Activated naive CD4-positive, alpha-beta T cell treated with anti-CD3 and anti-CD28 coated beads for 36 hours (primary cell): ENCODE measurements at regions not wholly inside any gene's neighbourhood (a gene's known extent, or its start where the extent isn't known, plus 50 kb on each side); places are given as distances from the start of the nearest gene placed in this dataset.

Source experiments
- CTCF ChIA-PET: fragments of 350-600 bp; sonication (Branson Sonifier 250); formaldehyde crosslinking; loops from one replicate; lab custom pipeline; 2021; ENCODE audit warnings: antibody characterized with exemption; lab: Charles Lee
- DNase-seq: peaks from one replicate; pipeline ENCODE4 v3.0.0-alpha.2; 2020
- H3K27ac Mint-ChIP-seq: one replicate; pipeline ENCODE4 v1.8.0; 2021; ENCODE audit warnings: mild to moderate bottlenecking, mixed read lengths
- H3K27me3 Mint-ChIP-seq: one replicate; pipeline ENCODE4 v1.8.0; 2021; ENCODE audit warnings: low read depth, mixed read lengths
- H3K36me3 Mint-ChIP-seq: one replicate; pipeline ENCODE4 v1.8.0; 2021; ENCODE audit warnings: low read depth, mixed read lengths
- H3K4me1 Mint-ChIP-seq: one replicate; pipeline ENCODE4 v1.8.0; 2021; ENCODE audit warnings: low read depth, mixed read lengths
- H3K4me3 Mint-ChIP-seq: one replicate; pipeline ENCODE4 v1.8.0; 2021; ENCODE audit warnings: mild to moderate bottlenecking, moderate library complexity, mixed read lengths
- H3K9me3 Mint-ChIP-seq: one replicate; pipeline ENCODE4 v1.8.0; 2021; ENCODE audit warnings: mixed read lengths
- intact Hi-C: fragments of 100-400 bp; cut with micrococcal nuclease; formaldehyde crosslinking; loops from one replicate; pipeline ENCODE4 v1.15.1; 2023

DNA sequence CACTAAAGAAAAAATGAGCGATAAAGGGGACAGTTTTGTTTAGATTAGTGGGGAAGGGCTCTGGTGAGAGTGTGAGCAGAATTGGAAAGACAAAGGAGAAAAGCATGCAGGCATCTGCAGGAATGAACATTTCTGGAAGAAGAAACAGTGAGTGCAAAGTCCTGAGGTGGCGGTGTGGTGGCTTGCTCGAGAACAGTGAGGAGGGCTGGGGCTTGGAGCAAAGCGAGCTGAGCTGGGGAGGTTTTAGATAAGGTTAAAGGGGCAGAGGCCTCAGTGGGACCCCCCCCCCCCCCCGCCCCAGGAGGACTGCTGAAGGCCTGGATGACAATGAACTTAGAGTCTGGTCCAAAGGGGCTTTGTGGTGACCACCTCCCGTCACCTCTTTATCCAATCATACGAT, 202.7 kb upstream of the MVB12B start:
- no peaks in the 10 kb centered on the region for H3K9me3 Mint-ChIP-seq
- no peak for DNase-seq
- H3K4me1 Mint-ChIP-seq: no peaks in the 10 kb centered on the region
- H3K4me3 Mint-ChIP-seq: no peak overlapping the region
- CTCF ChIA-PET: no interaction called here
- H3K27me3 Mint-ChIP-seq: peaks cover 16% of the 10 kb centered on the region
- H3K36me3 Mint-ChIP-seq: no peaks in the 10 kb centered on the region
- no peak overlapping the region for H3K27ac Mint-ChIP-seq
- intact Hi-C loops: no loop called here

DNA sequence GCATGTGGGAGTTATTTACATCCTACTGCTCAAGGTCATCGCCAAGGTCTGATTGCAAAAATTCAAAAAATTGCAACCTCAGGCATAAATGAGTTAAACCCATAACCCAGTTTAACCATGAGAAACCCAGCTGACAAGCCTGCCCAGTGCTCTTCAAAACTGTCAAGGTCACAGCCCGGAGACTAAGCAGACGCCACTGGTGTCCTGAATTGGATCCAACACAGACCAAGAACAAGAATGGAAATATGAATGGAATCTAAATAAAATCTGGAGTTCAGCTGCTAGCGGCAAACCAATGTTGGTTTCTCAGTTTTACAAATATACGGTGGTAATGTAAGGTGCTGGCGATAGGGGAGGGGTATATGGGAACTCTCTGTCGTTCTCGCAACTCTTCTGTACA, 201.5 kb upstream of the MVB12B start:
- DNase-seq: no peak
- peaks cover 19% of the 10 kb centered on the region for H3K27me3 Mint-ChIP-seq
- intact Hi-C loops: no loop called here
- H3K4me1 Mint-ChIP-seq: no peaks in the 10 kb centered on the region
- CTCF ChIA-PET: interaction anchor here (0.6 kb wide), 1 partner anchor 310 kb away, joined by 4 read pairs; no protein-coding TSS in a partner anchor
- H3K27ac Mint-ChIP-seq: no peak overlapping the region
- no peak overlapping the region for H3K4me3 Mint-ChIP-seq
- no peaks in the 10 kb centered on the region for H3K36me3 Mint-ChIP-seq
- no peaks in the 10 kb centered on the region for H3K9me3 Mint-ChIP-seq

DNA sequence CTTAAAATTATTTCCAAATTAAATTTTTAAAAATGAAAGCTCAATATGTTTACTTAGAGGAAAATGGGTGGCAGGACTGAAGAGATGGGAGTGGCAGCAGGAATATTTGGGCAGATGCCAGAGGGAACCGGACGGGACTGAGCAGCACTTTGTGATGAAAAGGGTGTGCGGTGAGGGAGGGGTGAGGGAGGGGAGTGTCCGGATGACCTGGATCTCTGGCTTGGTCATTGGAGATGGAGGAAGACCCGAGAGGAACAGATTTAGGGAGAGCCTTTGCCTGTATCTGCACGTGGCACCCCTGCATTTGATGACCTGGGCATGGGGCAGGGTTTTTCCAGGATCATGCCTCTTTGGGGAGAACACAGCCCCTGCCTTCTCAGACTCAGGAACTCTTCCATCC, 201.1 kb upstream of the MVB12B start:
- no peak overlapping the region for H3K4me3 Mint-ChIP-seq
- no peaks in the 10 kb centered on the region for H3K36me3 Mint-ChIP-seq
- CTCF ChIA-PET: no interaction called here

DNA sequence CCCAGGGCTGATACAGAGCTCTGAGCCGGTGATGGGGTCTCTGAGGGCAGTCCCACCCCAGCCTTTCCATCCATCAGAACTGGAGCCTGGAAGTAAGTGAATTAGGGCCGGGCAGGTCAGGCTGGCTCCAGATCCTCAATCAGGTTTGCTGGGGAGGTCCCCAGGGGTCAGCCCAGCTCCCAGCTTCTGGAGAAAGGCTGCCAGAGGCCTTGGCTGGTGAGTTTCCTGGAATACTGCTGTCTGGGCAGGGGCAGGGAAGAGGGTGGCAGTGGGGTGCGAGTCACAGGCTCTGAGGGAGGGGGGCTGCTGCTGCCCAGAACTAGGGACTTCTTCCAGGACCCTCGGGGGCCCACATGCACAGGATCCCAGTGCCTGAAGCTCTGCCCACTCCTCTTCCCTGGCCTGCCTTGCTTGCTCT, 200.6 kb upstream of the MVB12B start:
- Mint-ChIP-seq H3K9me3 (no peaks in the 10 kb centered on the region), H3K4me3 (no peak overlapping the region), H3K4me1 (no peaks in the 10 kb centered on the region), H3K36me3 (no peaks in the 10 kb centered on the region), H3K27me3 (peaks cover 21% of the 10 kb centered on the region), H3K27ac (no peak overlapping the region)
- CTCF ChIA-PET: no interaction called here
- no peak for DNase-seq
- intact Hi-C loops: no loop called here

More for the DNA sequence above, 201.1 kb upstream of the MVB12B start:
- Mint-ChIP-seq H3K27me3 (peaks cover 21% of the 10 kb centered on the region), H3K9me3 (no peaks in the 10 kb centered on the region), H3K4me1 (no peaks in the 10 kb centered on the region), H3K27ac (no peak overlapping the region)
- no peak for DNase-seq
- intact Hi-C loops: no loop called here

DNA sequence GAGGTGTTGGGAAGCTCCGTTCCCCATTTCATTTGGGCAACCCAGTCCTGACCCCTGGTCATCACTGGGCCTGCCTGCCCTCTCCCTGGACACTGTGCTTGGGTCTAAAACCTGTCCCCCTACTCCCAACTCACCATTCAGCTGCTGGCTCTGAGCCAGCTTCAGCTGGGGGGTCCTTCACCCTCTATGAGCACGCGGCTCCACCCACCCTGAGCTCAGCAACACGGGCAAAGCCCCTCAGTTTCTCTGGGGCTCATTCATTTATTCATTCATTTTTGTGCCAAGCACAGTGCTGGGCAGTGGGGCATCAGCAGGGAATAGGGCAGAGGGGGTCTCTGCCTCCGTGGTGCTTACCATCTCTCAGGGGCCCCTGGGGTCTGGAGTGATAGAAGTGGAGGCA, 199.8 kb upstream of the MVB12B start:
- CTCF ChIA-PET: no interaction called here
- no peak for DNase-seq
- no peak overlapping the region for H3K27ac Mint-ChIP-seq
- no peaks in the 10 kb centered on the region for H3K36me3 Mint-ChIP-seq
- H3K27me3 Mint-ChIP-seq: peaks cover 22% of the 10 kb centered on the region
- H3K9me3 Mint-ChIP-seq: no peaks in the 10 kb centered on the region
- no peaks in the 10 kb centered on the region for H3K4me1 Mint-ChIP-seq
- H3K4me3 Mint-ChIP-seq: no peak overlapping the region
- intact Hi-C loops: no loop called here

DNA sequence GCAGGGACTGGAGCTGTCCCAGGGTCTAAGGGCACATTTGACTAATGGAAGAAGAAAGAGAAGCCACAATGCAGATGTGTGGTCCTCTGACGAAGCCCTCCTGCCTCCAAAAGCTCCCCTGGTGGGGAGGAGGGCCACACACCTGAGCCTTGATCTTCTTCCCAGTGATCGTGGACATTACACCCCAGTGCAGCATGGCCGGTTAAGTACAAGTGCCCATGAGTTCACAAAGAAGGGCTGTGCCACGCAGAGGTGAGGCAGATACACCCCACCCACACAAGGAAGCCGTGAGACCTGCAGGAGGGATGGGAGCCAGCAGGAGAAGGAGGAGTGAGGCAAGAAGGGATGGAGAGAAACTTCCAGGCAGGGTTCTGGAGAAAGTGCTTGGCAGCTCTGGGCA, 199.0 kb upstream of the MVB12B start:
- H3K4me1 Mint-ChIP-seq: no peaks in the 10 kb centered on the region
- H3K27me3 Mint-ChIP-seq: peaks cover 20% of the 10 kb centered on the region
- H3K27ac Mint-ChIP-seq: no peak overlapping the region
- H3K4me3 Mint-ChIP-seq: no peak overlapping the region
- no peak for DNase-seq
- no peaks in the 10 kb centered on the region for H3K36me3 Mint-ChIP-seq
- CTCF ChIA-PET: no interaction called here
- H3K9me3 Mint-ChIP-seq: no peaks in the 10 kb centered on the region
- intact Hi-C loops: no loop called here

DNA sequence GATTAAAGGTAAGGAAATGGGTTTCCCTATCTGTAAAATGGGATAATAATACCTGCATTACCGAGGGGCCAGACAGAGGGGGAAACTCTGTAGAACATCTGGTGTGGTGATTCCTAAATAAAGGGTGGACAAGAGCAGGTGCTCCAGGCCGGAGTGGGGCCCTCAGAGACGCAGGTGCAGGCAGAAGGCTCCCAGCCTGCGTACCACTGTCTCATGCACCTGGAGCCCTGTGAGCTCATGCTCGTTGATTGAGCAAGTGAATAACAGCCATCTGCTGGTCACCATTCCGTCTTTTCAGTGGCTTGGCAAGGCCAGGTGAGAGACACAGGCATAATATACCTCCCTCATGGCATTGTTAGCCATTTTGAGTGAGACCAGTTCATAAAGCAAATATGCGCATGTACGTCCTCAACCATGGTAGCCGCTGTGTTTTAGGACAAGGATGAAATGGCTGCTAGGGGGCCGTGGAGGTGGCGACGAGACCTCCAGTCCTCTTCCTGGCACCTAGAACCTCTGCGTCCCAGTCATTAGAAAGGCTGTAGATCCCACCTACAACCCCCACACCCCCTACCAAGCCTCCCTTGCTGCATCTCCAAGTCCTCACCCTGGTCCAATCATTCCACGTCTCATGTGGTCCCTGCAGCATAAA, 198.0 kb upstream of the MVB12B start:
- CTCF ChIA-PET: no interaction called here
- Mint-ChIP-seq H3K4me1 (no peaks in the 10 kb centered on the region), H3K27ac (no peak overlapping the region), H3K9me3 (peaks cover 3% of the 10 kb centered on the region), H3K27me3 (peaks cover 24% of the 10 kb centered on the region), H3K36me3 (no peaks in the 10 kb centered on the region), H3K4me3 (no peak overlapping the region)
- DNase-seq: no peak
- intact Hi-C loops: no loop called here

DNA sequence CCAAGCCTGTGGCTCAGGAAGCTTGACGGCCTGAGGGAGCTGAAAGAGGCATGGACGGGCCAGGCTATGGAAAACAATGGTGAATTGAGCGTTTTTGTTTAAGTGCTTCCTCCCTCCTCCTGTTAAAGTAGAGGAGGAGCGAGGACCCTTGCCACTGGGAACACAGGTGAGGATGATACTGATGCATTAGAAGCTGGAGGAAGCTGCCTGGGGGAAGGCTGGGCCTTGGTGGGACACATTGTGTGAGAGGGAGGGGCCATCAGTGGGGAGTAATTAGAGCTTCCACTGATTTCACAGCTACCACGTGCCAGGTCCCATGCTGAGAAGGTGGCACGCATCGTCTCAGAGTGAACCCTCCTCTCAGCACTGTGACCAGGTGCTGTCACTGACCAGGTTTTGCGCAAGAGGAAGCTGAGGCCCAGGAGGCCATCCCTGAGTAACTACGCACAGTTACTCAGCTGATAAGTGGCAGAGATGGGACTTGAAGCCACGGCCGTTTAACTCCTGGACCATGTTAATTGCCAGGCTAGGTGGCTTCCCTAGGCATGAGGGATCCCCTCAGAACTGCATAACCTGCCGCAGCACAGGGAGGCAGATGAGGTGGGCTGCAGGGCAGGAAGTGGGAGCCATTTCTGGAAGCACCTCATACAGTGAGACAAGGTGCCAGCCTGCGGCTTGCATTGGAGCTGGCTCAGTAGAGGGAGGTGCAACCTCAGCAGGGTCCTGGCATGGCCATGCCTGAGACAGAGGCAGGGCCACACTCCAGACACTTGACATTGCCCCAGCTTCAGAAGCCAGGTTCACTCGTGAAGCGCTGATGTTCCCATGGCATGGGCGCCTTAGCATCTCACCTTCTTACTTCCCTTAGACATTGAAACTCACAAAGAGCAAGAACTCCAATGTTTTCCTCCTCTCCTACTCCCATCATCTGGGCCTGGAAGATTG, 195.3 kb upstream of the MVB12B start:
- peaks cover 18% of the 10 kb centered on the region for H3K27me3 Mint-ChIP-seq
- no peak for DNase-seq
- intact Hi-C loops: no loop called here
- no peak overlapping the region for H3K27ac Mint-ChIP-seq
- H3K9me3 Mint-ChIP-seq: peaks cover 7% of the 10 kb centered on the region
- no peaks in the 10 kb centered on the region for H3K36me3 Mint-ChIP-seq
- no peaks in the 10 kb centered on the region for H3K4me1 Mint-ChIP-seq
- no peak overlapping the region for H3K4me3 Mint-ChIP-seq
- CTCF ChIA-PET: no interaction called here

DNA sequence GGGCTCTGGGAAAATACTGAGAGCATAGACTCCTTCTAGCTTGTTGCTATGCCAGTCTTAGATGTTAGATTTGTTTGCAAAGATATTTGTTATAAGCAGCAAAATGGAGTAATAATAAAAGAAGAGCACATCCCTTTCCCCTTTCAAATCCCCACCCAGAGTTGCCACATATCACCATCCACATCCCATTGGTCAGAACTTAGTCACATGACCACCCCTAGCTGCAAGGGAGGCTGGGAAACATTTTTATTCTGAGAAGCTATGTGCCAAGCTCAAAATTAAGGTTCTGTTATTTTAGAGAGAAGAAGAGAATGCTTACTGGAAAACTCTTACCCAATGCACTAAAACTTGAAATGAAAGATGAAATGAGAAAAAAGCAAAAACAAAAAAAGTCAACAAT, 193.9 kb upstream of the MVB12B start:
- Mint-ChIP-seq H3K36me3 (no peaks in the 10 kb centered on the region), H3K9me3 (peaks cover 10% of the 10 kb centered on the region), H3K27ac (no peak overlapping the region), H3K4me3 (no peak overlapping the region), H3K27me3 (peaks cover 17% of the 10 kb centered on the region), H3K4me1 (no peaks in the 10 kb centered on the region)
- DNase-seq: no peak
- intact Hi-C loops: no loop called here
- CTCF ChIA-PET: no interaction called here

DNA sequence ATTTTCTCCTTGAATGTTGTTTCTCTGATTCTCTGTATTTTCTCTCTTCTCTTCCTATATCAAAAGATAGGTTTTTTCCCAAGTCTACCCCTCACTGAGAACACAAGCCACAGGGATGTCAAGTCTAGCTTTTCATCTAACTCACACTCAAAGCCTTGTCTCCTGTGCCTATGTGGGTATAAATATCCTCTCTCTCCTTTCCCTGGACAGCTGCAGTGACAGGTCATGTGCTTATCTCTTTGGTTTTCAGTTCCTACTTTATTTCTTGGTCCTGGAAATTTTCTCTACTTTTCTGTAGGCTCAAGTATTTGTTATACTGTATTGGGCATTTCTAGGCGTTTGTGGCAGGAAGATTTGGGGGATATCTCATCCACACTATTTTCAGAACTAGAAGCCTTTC, 182.4 kb upstream of the MVB12B start:
- no peak for DNase-seq
- H3K4me1 Mint-ChIP-seq: peaks cover 9% of the 10 kb centered on the region
- no peak overlapping the region for H3K4me3 Mint-ChIP-seq
- H3K27me3 Mint-ChIP-seq: peaks cover 35% of the 10 kb centered on the region
- intact Hi-C loops: no loop called here
- H3K27ac Mint-ChIP-seq: no peak overlapping the region
- H3K36me3 Mint-ChIP-seq: no peaks in the 10 kb centered on the region
- CTCF ChIA-PET: no interaction called here
- peaks cover 7% of the 10 kb centered on the region for H3K9me3 Mint-ChIP-seq

DNA sequence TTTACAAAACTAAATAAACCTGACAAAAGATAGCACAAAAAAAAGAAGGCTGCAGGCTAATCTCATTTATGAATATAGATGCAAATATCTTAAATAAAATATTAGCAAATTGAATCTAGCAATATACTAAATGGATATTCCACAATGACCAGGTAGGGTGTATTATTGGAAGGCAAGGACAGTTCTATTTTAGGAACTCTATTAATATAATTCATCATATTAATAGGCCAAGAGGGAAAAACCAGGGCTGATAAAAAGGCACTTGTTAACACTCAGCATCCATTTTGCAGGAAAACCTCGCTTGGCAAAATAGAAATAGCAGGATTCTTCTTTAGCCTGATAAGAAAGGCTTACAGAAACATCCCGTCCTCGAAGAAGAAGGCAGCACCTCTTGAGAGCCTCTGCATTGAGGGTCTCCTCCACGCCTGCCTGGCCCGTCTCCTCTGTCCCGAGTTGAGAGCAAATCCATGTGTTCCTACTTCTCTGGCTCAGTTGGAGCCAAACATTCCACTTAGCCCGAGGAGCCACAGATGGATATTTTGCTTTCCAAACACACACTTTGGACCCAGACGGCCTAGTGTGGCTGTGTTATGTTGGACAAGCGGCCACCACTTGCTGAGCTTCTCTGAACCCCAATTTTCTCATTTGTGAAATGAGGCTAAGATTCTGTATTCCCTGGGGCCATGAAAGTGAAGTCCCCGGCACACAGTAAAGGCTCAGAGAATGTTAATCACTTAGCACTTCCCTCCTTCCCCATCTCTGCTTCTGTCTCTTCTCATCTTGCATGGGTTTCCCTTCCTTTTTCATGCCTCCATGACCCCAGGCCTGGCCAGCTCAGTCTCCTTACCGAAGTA, 181.8 kb upstream of the MVB12B start:
- no peak overlapping the region for H3K4me3 Mint-ChIP-seq
- intact Hi-C loops: no loop called here

DNA sequence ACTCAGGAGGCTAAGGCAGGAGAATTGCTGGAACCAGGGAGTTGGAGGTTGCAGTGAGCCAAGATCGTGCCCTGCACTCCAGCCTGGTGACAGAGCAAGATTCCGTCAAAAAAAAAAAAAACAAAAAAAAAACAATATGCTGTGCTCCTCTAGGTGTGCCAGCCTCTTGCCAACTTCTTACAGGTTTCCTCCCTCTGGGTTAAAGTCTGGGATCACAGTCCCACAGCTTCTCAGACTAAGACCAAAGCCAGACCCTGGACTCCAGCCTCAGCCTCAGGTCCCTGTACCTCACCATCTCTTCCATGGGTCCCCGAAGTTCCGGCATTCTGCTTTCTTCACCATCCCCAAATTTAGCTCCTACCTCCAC, 180.8 kb upstream of the MVB12B start:
- Mint-ChIP-seq H3K4me1 (peaks cover 9% of the 10 kb centered on the region), H3K9me3 (peaks cover 3% of the 10 kb centered on the region), H3K36me3 (no peaks in the 10 kb centered on the region), H3K4me3 (no peak overlapping the region), H3K27me3 (peaks cover 35% of the 10 kb centered on the region), H3K27ac (no peak overlapping the region)
- intact Hi-C loops: no loop called here
- CTCF ChIA-PET: interaction anchor here (0.7 kb wide), 1 partner anchor 30 kb away, joined by 3 read pairs; no protein-coding TSS in a partner anchor
- no peak for DNase-seq

More for the DNA sequence above, 181.8 kb upstream of the MVB12B start:
- Mint-ChIP-seq H3K27me3 (peaks cover 35% of the 10 kb centered on the region), H3K27ac (no peak overlapping the region), H3K4me1 (peaks cover 9% of the 10 kb centered on the region), H3K9me3 (peaks cover 3% of the 10 kb centered on the region), H3K36me3 (no peaks in the 10 kb centered on the region)
- no peak for DNase-seq
- CTCF ChIA-PET: interaction anchor here (0.7 kb wide), 1 partner anchor 31 kb away, joined by 3 read pairs; no protein-coding TSS in a partner anchor
